ENCODE measurements at regions not wholly inside any gene's neighbourhood (a gene's known extent, or its start where the extent isn't known, plus 50 kb on each side); places are given as distances from the start of the nearest gene placed in this dataset.
A peak's percentile ranks its signal among the peaks of the same experiment; 100 is the strongest.

DNA sequence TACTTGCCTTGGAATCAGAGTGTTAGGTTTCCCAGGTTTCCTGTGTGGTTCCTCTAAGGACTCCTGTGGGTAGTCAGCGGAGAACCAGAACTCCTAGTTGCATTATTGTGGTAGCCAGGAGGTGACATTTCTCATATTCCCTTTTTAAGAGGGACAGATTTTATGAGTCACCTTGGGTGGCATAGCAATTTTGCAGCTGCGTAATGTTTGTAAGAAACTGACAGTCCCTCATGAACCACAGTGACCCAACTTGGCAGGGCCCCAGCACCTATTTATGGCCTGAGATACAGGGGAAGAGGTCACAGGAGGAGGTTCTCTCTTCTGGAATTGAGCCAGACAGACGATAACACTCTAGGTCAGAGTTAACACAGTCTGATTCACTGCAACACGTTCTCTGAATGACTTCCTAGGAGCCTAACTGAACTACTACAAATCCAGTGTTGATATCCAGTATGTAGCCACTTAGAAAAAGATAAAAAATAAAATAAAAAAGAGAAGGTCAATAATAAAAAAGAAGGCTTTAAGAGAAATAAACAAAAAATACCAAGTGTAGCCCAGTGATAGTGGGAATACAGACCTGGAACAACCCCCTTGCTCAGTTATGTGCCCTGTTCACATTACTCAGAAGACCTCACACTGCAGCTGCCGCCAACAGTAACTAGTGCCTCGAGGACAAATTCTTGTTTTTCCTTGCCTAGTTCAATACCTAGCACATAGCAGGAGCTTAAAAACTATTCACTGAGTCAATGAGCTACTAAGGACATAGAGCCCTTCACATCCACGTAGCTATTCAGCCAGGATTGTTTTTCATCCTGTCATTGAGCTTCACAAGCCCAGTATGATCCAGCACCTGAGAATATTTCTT lies 50.7 kb upstream of the VLDLR start (continued):
- TF ChIP-seq ZNF10 (tag by site-specific recombination; IDR thresholded peaks at IDR 0.05) (peak; percentile 76), KLF1 (tag by site-specific recombination; IDR thresholded peaks at IDR 0.05) (no peak), ZNF223 (tag by site-specific recombination; IDR thresholded peaks at IDR 0.05) (no peak), ZBTB10 (tag by site-specific recombination; IDR thresholded peaks at IDR 0.05) (no peak), ZNF629 (tag by site-specific recombination; IDR thresholded peaks at IDR 0.05) (peak; percentile 93), ZNF701 (tag by site-specific recombination; IDR thresholded peaks at IDR 0.05) (no peak), ZNF274 (IDR thresholded peaks at IDR 0.05; ENCODE audit: low read length) (no peak), ZNF274 (tag by site-specific recombination; IDR thresholded peaks at IDR 0.05; ENCODE audit: borderline replicate concordance) (peak; percentile 62; the same call in 1 of the 2 replicates), ZNF791 (tag by site-specific recombination; IDR thresholded peaks at IDR 0.05) (no peak), ZFP3 (tag by site-specific recombination; IDR thresholded peaks at IDR 0.05; ENCODE audit: low read depth) (no peak), MYNN (tag by site-specific recombination; IDR thresholded peaks at IDR 0.05; ENCODE audit: borderline replicate concordance) (no peak), ZNF138 (tag by site-specific recombination; IDR thresholded peaks at IDR 0.05; ENCODE audit: borderline replicate concordance) (no peak), ZNF26 (tag by site-specific recombination; IDR thresholded peaks at IDR 0.05) (no peak), ZNF692 (tag by site-specific recombination; IDR thresholded peaks at IDR 0.05) (peak; percentile 83), ZNF148 (tag by site-specific recombination; IDR thresholded peaks at IDR 0.05; ENCODE audit: borderline replicate concordance) (no peak), ZNF514 (tag by site-specific recombination; IDR thresholded peaks at IDR 0.05) (no peak), GFI1B (tag by site-specific recombination; IDR thresholded peaks at IDR 0.05) (no peak), HOXD13 (CRISPR knock-in tag; IDR thresholded peaks at IDR 0.05; ENCODE audit: borderline replicate concordance) (peak; percentile 90), IKZF3 (tag by site-specific recombination; IDR thresholded peaks at IDR 0.05) (peak; percentile 80), ZNF660 (tag by site-specific recombination; IDR thresholded peaks at IDR 0.05) (peak; percentile 82), ZNF24 (tag by site-specific recombination; IDR thresholded peaks at IDR 0.05) (peak; percentile 67; the same call in 1 of the 2 replicates), ZNF248 (tag by site-specific recombination; IDR thresholded peaks at IDR 0.05) (no peak), ZNF202 (tag by site-specific recombination; IDR thresholded peaks at IDR 0.05; ENCODE audit: borderline replicate concordance) (no peak), PRDM1 (tag by site-specific recombination; IDR thresholded peaks at IDR 0.05) (0 out of 2 replicates have a peak, but pooled peaks have one; percentile 6), ZSCAN23 (tag by site-specific recombination; IDR thresholded peaks at IDR 0.05) (no peak), ZNF521 (tag by site-specific recombination; IDR thresholded peaks at IDR 0.05) (no peak), WT1 (tag by site-specific recombination; IDR thresholded peaks at IDR 0.05) (peak; percentile 87)
- TF ChIP-seq, protein P1, sequence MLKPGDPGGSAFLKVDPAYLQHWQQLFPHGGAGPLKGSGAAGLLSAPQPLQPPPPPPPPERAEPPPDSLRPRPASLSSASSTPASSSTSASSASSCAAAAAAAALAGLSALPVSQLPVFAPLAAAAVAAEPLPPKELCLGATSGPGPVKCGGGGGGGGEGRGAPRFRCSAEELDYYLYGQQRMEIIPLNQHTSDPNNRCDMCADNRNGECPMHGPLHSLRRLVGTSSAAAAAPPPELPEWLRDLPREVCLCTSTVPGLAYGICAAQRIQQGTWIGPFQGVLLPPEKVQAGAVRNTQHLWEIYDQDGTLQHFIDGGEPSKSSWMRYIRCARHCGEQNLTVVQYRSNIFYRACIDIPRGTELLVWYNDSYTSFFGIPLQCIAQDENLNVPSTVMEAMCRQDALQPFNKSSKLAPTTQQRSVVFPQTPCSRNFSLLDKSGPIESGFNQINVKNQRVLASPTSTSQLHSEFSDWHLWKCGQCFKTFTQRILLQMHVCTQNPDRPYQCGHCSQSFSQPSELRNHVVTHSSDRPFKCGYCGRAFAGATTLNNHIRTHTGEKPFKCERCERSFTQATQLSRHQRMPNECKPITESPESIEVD (tag by site-specific recombination; IDR thresholded peaks at IDR 0.05) = peak; percentile 88
- TF ChIP-seq, protein P2, sequence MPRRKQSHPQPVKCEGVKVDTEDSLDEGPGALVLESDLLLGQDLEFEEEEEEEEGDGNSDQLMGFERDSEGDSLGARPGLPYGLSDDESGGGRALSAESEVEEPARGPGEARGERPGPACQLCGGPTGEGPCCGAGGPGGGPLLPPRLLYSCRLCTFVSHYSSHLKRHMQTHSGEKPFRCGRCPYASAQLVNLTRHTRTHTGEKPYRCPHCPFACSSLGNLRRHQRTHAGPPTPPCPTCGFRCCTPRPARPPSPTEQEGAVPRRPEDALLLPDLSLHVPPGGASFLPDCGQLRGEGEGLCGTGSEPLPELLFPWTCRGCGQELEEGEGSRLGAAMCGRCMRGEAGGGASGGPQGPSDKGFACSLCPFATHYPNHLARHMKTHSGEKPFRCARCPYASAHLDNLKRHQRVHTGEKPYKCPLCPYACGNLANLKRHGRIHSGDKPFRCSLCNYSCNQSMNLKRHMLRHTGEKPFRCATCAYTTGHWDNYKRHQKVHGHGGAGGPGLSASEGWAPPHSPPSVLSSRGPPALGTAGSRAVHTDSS (tag by site-specific recombination; IDR thresholded peaks at IDR 0.05) = no peak
